Glutamatergic neuron (in vitro differentiated cells): ENCODE measurements at regions not wholly inside any gene's neighbourhood (a gene's known extent, or its start where the extent isn't known, plus 50 kb on each side); places are given as distances from the start of the nearest gene placed in this dataset.

Experiments used
- DNase-seq: peaks from one replicate; pipeline ENCODE4 v3.0.0; 2022
- H3K27ac Mint-ChIP-seq: one replicate; pipeline ENCODE4 v1.8.0; 2020; ENCODE audit warnings: mild to moderate bottlenecking, mixed read lengths, inconsistent platforms; ENCODE audit not compliant: unreplicated experiment
- H3K27me3 Mint-ChIP-seq: one replicate; pipeline ENCODE4 v1.8.0; 2020; ENCODE audit warnings: mild to moderate bottlenecking, moderate library complexity, mixed read lengths, inconsistent platforms; ENCODE audit not compliant: unreplicated experiment
- H3K36me3 Mint-ChIP-seq: one replicate; pipeline ENCODE4 v1.8.0; 2020; ENCODE audit warnings: mild to moderate bottlenecking, mixed read lengths, inconsistent platforms; ENCODE audit not compliant: unreplicated experiment
- H3K4me1 Mint-ChIP-seq: one replicate; pipeline ENCODE4 v1.8.0; 2020; ENCODE audit warnings: mild to moderate bottlenecking, low read depth, mixed read lengths, inconsistent platforms; ENCODE audit not compliant: unreplicated experiment
- H3K4me3 Mint-ChIP-seq: one replicate; pipeline ENCODE4 v1.8.0; 2020; ENCODE audit warnings: mild to moderate bottlenecking, mixed read lengths, inconsistent platforms; ENCODE audit not compliant: unreplicated experiment
- H3K9me3 Mint-ChIP-seq: one replicate; pipeline ENCODE4 v1.8.0; 2020; ENCODE audit warnings: mild to moderate bottlenecking, moderate library complexity, mixed read lengths, inconsistent platforms; ENCODE audit not compliant: unreplicated experiment
- CTCF ChIP-seq: fragments of 200-600 bp; sonication (generic); IDR thresholded peaks from one replicate; pipeline ENCODE4 v1.5.0; 2021; ENCODE audit not compliant: partially characterized antibody, unreplicated experiment

GRCh38 chr7:23955600-23956149 is 245.7 kb downstream of the STK31 start:
- Mint-ChIP-seq H3K36me3 (no peaks in the 10 kb centered on the region), H3K27me3 (no peaks in the 10 kb centered on the region), H3K9me3 (no peaks in the 10 kb centered on the region), H3K4me3 (no peak overlapping the region), H3K27ac (no peak overlapping the region), H3K4me1 (no peaks in the 10 kb centered on the region)
- TF ChIP-seq CTCF, result no peak
- no peak for DNase-seq

- no peak for TF ChIP-seq CTCF
- no peak overlapping the region for H3K4me3 Mint-ChIP-seq
- H3K27ac Mint-ChIP-seq, result no peak overlapping the region
- no peaks in the 10 kb centered on the region for H3K27me3 Mint-ChIP-seq
- no peaks in the 10 kb centered on the region for H3K9me3 Mint-ChIP-seq
- H3K36me3 Mint-ChIP-seq, result no peaks in the 10 kb centered on the region
- no peak for DNase-seq
- H3K4me1 Mint-ChIP-seq, result no peaks in the 10 kb centered on the region
These were observed 247.0 kb downstream of the STK31 start for GRCh38 chr7:23956772-23957576.

GRCh38 chr7:23959821-23960220 is 249.8 kb downstream of the STK31 start:
- Mint-ChIP-seq H3K27me3 (no peaks in the 10 kb centered on the region), H3K4me3 (no peak overlapping the region), H3K36me3 (no peaks in the 10 kb centered on the region), H3K27ac (no peak overlapping the region), H3K4me1 (peaks cover 4% of the 10 kb centered on the region), H3K9me3 (no peaks in the 10 kb centered on the region)
- no peak for TF ChIP-seq CTCF
- no peak for DNase-seq

GRCh38 chr7:23960361-23960760 is 250.3 kb downstream of the STK31 start:
- Mint-ChIP-seq H3K4me1 (peaks cover 7% of the 10 kb centered on the region), H3K27me3 (no peaks in the 10 kb centered on the region), H3K9me3 (no peaks in the 10 kb centered on the region), H3K27ac (no peak overlapping the region), H3K4me3 (no peak overlapping the region), H3K36me3 (no peaks in the 10 kb centered on the region)
- TF ChIP-seq CTCF, result no peak
- no peak for DNase-seq

GRCh38 chr7:23963461-23964165 is 253.6 kb downstream of the STK31 start:
- Mint-ChIP-seq H3K4me1 (peaks cover 7% of the 10 kb centered on the region), H3K9me3 (no peaks in the 10 kb centered on the region), H3K27ac (no peak overlapping the region), H3K36me3 (peaks cover 4% of the 10 kb centered on the region), H3K4me3 (no peak overlapping the region), H3K27me3 (no peaks in the 10 kb centered on the region)
- TF ChIP-seq CTCF, result no peak
- no peak for DNase-seq
